GM13977 (cell line): ENCODE measurements at regions not wholly inside any gene's neighbourhood (a gene's known extent, or its start where the extent isn't known, plus 50 kb on each side); places are given as distances from the start of the nearest gene placed in this dataset.

Experiments
- DNase-seq: peaks from one replicate; pipeline ENCODE4 v3.0.0; 2012; ENCODE audit warnings: low spot score
- in situ Hi-C: fragments of 300-500 bp; cut with MboI; formaldehyde crosslinking; loops from one replicate; pipeline ENCODE4 v1.12.0; 2022; ENCODE audit warnings: low sequenced_read_pairs, low pct_unique_long_range_greater_than_20kb, mixed read lengths, inconsistent platforms; ENCODE audit not compliant: unreplicated experiment
- TF ChIP-seq, protein P1 (sequence below): IDR thresholded peaks from 2 replicates; pipeline ENCODE4 v1.5.1; 2012; ENCODE audit warnings: mild to moderate bottlenecking, control low read depth; ENCODE audit not compliant: insufficient read depth; ENCODE audit errors: extremely low read depth, missing control alignments

DNA sequence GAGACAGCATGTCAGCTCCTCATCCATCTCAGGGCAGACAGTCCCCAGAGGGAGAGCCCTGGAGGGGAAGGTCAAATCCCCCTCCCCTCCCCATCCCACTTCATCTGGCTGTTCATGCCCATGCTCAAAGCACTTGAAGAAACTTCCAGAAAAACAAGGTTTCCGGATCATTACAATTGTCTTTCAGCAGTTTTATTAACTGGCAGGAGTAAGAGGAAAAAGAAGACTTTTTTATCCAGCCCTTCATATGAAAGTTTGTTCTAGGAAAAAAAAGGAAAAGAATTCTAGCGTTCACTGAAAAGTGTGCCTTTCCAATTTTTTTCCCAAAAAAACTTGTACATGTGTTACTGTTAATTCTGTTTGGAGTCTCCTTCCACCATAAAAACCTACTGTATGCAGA, 145.7 kb upstream of the TIAM1 start:
- TF ChIP-seq, protein P1, sequence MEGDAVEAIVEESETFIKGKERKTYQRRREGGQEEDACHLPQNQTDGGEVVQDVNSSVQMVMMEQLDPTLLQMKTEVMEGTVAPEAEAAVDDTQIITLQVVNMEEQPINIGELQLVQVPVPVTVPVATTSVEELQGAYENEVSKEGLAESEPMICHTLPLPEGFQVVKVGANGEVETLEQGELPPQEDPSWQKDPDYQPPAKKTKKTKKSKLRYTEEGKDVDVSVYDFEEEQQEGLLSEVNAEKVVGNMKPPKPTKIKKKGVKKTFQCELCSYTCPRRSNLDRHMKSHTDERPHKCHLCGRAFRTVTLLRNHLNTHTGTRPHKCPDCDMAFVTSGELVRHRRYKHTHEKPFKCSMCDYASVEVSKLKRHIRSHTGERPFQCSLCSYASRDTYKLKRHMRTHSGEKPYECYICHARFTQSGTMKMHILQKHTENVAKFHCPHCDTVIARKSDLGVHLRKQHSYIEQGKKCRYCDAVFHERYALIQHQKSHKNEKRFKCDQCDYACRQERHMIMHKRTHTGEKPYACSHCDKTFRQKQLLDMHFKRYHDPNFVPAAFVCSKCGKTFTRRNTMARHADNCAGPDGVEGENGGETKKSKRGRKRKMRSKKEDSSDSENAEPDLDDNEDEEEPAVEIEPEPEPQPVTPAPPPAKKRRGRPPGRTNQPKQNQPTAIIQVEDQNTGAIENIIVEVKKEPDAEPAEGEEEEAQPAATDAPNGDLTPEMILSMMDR: no peak
- in situ Hi-C loops: no loop called here
- DNase-seq: no peak

DNA sequence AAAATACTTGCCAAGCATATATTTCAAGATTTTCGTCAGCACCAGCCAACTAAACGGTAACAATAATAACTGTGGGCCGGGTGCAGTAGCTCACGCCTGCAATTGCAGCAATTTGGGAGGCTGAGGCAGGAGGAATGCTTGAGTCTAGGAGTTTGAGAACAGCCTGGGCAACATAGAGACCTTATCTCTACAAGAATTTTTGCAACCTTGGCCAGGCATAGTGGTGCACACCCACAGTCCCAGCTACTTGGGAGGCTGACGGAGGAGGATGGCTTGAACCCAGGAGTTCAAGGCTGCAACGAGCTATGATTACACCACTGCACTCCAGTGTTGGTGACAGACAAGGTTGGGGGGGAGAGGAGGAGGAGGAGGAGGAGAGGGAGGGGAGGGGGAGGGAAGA, 145.0 kb upstream of the TIAM1 start:
- TF ChIP-seq, protein P1: no peak
- DNase-seq: no peak
- in situ Hi-C loops: no loop called here

DNA sequence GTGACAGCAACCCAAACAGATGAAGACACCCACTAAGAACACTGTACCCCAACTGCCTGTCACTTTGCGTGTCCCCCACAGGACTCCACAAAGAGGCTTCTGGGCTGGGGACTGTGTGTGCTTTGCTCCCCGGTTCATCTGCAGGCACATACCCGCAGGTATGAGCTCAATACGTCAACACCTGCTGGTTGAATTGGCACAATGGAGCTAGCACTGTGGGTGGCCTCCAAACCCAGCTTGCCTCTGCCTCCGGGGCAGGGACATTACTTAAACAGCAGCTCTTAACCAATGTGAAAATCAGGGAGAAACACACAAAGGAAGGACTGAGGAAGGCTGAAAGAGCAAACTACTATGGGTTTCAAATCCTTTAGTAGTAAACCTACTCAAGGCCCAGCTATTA, 140.2 kb upstream of the TIAM1 start:
- TF ChIP-seq, protein P1: no peak
- in situ Hi-C loops: no loop called here
- DNase-seq: no peak

DNA sequence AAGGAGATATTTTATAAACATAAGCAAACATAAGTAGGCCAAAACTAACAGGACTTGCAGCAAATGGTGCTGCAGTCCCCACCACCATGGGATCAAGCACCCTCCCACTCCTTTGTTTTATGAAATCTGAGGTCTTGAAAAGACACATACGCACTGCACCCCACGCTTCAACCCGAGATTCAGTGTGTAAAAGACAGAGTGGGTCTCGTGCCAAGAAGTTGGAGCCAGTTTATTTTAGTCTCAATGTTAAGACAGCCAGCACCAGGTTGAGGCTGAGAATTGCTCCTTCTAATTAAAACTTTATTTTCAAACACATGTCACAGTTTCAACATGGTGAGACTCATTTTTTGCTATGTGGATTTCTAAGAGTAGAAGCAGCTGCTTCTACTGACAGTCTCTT, 139.1 kb upstream of the TIAM1 start:
- in situ Hi-C loops: no loop called here
- TF ChIP-seq, protein P1: no peak
- DNase-seq: no peak

DNA sequence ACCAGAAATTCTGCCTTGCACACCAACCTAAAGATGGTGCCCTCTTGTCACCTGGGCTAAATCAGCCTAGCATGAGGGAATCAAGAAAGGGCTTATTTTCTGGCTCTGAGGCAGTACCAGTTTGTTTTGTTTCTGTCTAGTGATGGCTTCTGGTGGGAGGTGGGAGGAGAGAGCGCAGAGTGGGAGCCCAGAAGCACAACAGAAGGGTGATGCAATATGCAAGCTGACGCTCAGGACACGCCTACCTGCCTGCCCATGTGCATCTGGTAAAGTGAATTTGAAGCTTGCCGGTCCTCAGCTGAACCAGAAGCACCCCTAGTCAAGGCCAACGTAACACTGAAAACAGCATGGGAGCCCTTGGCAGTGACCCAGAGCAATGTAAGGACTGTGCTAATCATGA, 138.4 kb upstream of the TIAM1 start:
- in situ Hi-C loops: no loop called here
- no peak for DNase-seq
- TF ChIP-seq, protein P1: no peak

DNA sequence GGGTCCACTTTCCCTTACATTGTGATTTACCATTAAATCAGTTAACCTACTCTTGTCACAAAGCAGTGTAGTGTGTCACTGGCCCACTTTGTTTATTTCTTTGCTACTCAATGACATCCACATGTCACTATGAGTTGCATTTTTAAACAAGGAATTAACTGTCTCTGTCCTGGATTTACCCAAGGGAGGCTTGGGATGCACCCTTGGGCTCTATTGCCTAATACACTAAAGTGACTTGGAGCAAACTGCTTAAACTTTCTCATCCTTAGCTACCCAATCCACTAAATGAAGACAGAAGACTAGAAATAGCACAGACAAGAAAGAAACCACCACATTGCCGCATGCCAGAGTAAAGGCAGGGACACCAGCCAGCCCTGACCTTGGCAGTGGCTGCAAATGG, 136.2 kb upstream of the TIAM1 start:
- TF ChIP-seq, protein P1: no peak
- no peak for DNase-seq
- in situ Hi-C loops: no loop called here

DNA sequence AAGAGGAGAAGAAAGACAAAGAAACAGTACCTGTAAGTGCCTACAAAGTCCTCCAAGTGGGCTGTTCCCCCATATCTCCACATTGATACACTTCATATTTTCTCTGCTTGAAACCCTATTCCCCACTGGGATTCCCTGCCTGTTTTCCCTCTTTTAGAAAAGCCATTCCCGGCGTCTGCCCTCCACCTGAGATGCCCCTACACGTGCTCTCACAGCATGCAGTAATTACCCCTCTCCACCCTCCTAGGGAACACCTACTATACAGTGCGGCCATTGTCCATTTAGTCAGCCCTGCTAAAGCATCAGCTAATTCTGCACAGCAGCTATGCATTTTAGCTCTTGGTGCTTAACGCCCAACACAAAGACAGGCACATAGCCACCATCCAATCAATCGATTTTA, 135.7 kb upstream of the TIAM1 start:
- DNase-seq: no peak
- in situ Hi-C loops: no loop called here
- TF ChIP-seq, protein P1: no peak
